HAP-1 (cell line): ENCODE measurements at regions not wholly inside any gene's neighbourhood (a gene's known extent, or its start where the extent isn't known, plus 50 kb on each side); places are given as distances from the start of the nearest gene placed in this dataset.

Source experiments
- DNase-seq, 2 experiments: peaks; one replicate each; pipeline ENCODE4 v3.0.0-alpha.2; 2016 to 2020; ENCODE audit warnings: low spot score in 2 of 2
- H3K27me3 ChIP-seq: fragments of 250-450 bp; sonication (Bioruptor Pico); 2 replicates; pipeline ENCODE4 v1.5.1; 2020; ENCODE audit warnings: low read depth, mild to moderate bottlenecking, moderate library complexity
- H3K36me3 ChIP-seq: fragments of 250-450 bp; sonication (Bioruptor Pico); replicated peaks from 2 replicates; pipeline ENCODE4 v1.5.1; 2020; ENCODE audit warnings: mild to moderate bottlenecking
- H3K4me1 ChIP-seq: fragments of 250-450 bp; sonication (Bioruptor Pico); 2 replicates; pipeline ENCODE4 v1.5.1; 2020; ENCODE audit warnings: mild to moderate bottlenecking
- H3K4me3 ChIP-seq: fragments of 250-450 bp; sonication (Bioruptor Pico); 2 replicates; pipeline ENCODE4 v1.5.1; 2020; ENCODE audit warnings: mild to moderate bottlenecking, moderate library complexity
- H3K9me3 ChIP-seq: fragments of 250-450 bp; sonication (Bioruptor Pico); 2 replicates; pipeline ENCODE4 v1.5.1; 2020; ENCODE audit warnings: mild to moderate bottlenecking, moderate library complexity
- in situ Hi-C: fragments of 300-500 bp; cut with MboI; formaldehyde crosslinking; loops from 3 replicates; pipeline ENCODE4 v1.14.3; 2020; ENCODE audit warnings: low sequenced_read_pairs, inconsistent platforms, mixed read lengths

GRCh38 chr5:162382839-162383238 is 315.3 kb downstream of the GABRG2 start:
- no peak for DNase-seq
- no peaks in the 10 kb centered on the region for H3K36me3 ChIP-seq
- H3K4me3 ChIP-seq: no peak overlapping the region
- in situ Hi-C loops: no loop called here
- H3K27me3 ChIP-seq: no peaks in the 10 kb centered on the region
- H3K4me1 ChIP-seq: no peaks in the 10 kb centered on the region
- H3K9me3 ChIP-seq: no peaks in the 10 kb centered on the region

GRCh38 chr5:162384225-162384624 is 316.7 kb downstream of the GABRG2 start:
- no peak overlapping the region for H3K4me3 ChIP-seq
- no peaks in the 10 kb centered on the region for H3K9me3 ChIP-seq
- H3K4me1 ChIP-seq: no peaks in the 10 kb centered on the region
- in situ Hi-C loops: no loop called here
- H3K36me3 ChIP-seq: no peaks in the 10 kb centered on the region
- no peak for DNase-seq
- no peaks in the 10 kb centered on the region for H3K27me3 ChIP-seq

- no peaks in the 10 kb centered on the region for H3K4me1 ChIP-seq
- no peak for DNase-seq
- no peaks in the 10 kb centered on the region for H3K9me3 ChIP-seq
- no peaks in the 10 kb centered on the region for H3K36me3 ChIP-seq
- H3K4me3 ChIP-seq: no peak overlapping the region
- H3K27me3 ChIP-seq: no peaks in the 10 kb centered on the region
- in situ Hi-C loops: no loop called here
These were observed 324.3 kb downstream of the GABRG2 start for GRCh38 chr5:162391833-162392232.

- no peaks in the 10 kb centered on the region for H3K27me3 ChIP-seq
- in situ Hi-C loops: no loop called here
- no peak for DNase-seq
These were observed 324.8 kb downstream of the GABRG2 start for GRCh38 chr5:162392336-162392735.

GRCh38 chr5:162393534-162393933 is 326.0 kb downstream of the GABRG2 start:
- no peak for DNase-seq
- in situ Hi-C loops: no loop called here
- no peaks in the 10 kb centered on the region for H3K36me3 ChIP-seq
- no peaks in the 10 kb centered on the region for H3K4me1 ChIP-seq
- no peaks in the 10 kb centered on the region for H3K9me3 ChIP-seq
- H3K4me3 ChIP-seq: no peak overlapping the region
- no peaks in the 10 kb centered on the region for H3K27me3 ChIP-seq

More at GRCh38 chr5:162392336-162392735, 324.8 kb downstream of the GABRG2 start:
- Histone ChIP-seq H3K4me1 (no peaks in the 10 kb centered on the region), H3K36me3 (no peaks in the 10 kb centered on the region), H3K9me3 (no peaks in the 10 kb centered on the region), H3K4me3 (no peak overlapping the region)

- in situ Hi-C loops: no loop called here
These were observed 340.0 kb downstream of the GABRG2 start for GRCh38 chr5:162407614-162408013.

GRCh38 chr5:162410365-162410764 is 342.8 kb downstream of the GABRG2 start:
- Histone ChIP-seq H3K27me3 (no peaks in the 10 kb centered on the region), H3K9me3 (no peaks in the 10 kb centered on the region), H3K36me3 (no peaks in the 10 kb centered on the region), H3K4me1 (no peaks in the 10 kb centered on the region), H3K4me3 (no peak overlapping the region)
- in situ Hi-C loops: no loop called here
- DNase-seq: no peak

More at GRCh38 chr5:162407614-162408013, 340.0 kb downstream of the GABRG2 start:
- Histone ChIP-seq H3K27me3 (no peaks in the 10 kb centered on the region), H3K9me3 (no peaks in the 10 kb centered on the region), H3K4me1 (no peaks in the 10 kb centered on the region), H3K36me3 (no peaks in the 10 kb centered on the region), H3K4me3 (no peak overlapping the region)
- DNase-seq: no peak

- Histone ChIP-seq H3K4me1 (no peaks in the 10 kb centered on the region), H3K4me3 (no peak overlapping the region), H3K36me3 (no peaks in the 10 kb centered on the region), H3K27me3 (no peaks in the 10 kb centered on the region), H3K9me3 (no peaks in the 10 kb centered on the region)
- no peak for DNase-seq
- in situ Hi-C loops: no loop called here
These were observed 361.6 kb downstream of the GABRG2 start for GRCh38 chr5:162429142-162429541.

- H3K27me3 ChIP-seq: no peaks in the 10 kb centered on the region
- no peak for DNase-seq
- no peaks in the 10 kb centered on the region for H3K4me1 ChIP-seq
- in situ Hi-C loops: no loop called here
- no peak overlapping the region for H3K4me3 ChIP-seq
- H3K9me3 ChIP-seq: no peaks in the 10 kb centered on the region
- no peaks in the 10 kb centered on the region for H3K36me3 ChIP-seq
These were observed 366.7 kb downstream of the GABRG2 start for GRCh38 chr5:162434281-162434680.

GRCh38 chr5:162436055-162436454 is 368.5 kb downstream of the GABRG2 start:
- Histone ChIP-seq H3K9me3 (no peaks in the 10 kb centered on the region), H3K36me3 (no peaks in the 10 kb centered on the region), H3K4me3 (no peak overlapping the region), H3K27me3 (no peaks in the 10 kb centered on the region), H3K4me1 (no peaks in the 10 kb centered on the region)
- DNase-seq: no peak
- in situ Hi-C loops: no loop called here

- in situ Hi-C loops: no loop called here
- DNase-seq: no peak
These were observed 376.7 kb downstream of the GABRG2 start for GRCh38 chr5:162444129-162444762.

GRCh38 chr5:162456086-162456485 is 388.5 kb downstream of the GABRG2 start:
- in situ Hi-C loops: no loop called here
- Histone ChIP-seq H3K27me3 (no peaks in the 10 kb centered on the region), H3K36me3 (no peaks in the 10 kb centered on the region), H3K4me1 (no peaks in the 10 kb centered on the region), H3K4me3 (no peak overlapping the region), H3K9me3 (no peaks in the 10 kb centered on the region)
- no peak for DNase-seq

More at GRCh38 chr5:162444129-162444762, 376.7 kb downstream of the GABRG2 start:
- H3K36me3 ChIP-seq: no peaks in the 10 kb centered on the region
- no peaks in the 10 kb centered on the region for H3K9me3 ChIP-seq
- no peak overlapping the region for H3K4me3 ChIP-seq
- H3K4me1 ChIP-seq: no peaks in the 10 kb centered on the region
- H3K27me3 ChIP-seq: no peaks in the 10 kb centered on the region

GRCh38 chr5:162466011-162466410 is 398.4 kb downstream of the GABRG2 start:
- DNase-seq: no peak
- Histone ChIP-seq H3K36me3 (no peaks in the 10 kb centered on the region), H3K9me3 (no peaks in the 10 kb centered on the region), H3K4me1 (no peaks in the 10 kb centered on the region), H3K27me3 (no peaks in the 10 kb centered on the region), H3K4me3 (no peak overlapping the region)
- in situ Hi-C loops: no loop called here

GRCh38 chr5:162473041-162473714 is 405.6 kb downstream of the GABRG2 start:
- Histone ChIP-seq H3K27me3 (no peaks in the 10 kb centered on the region), H3K4me3 (no peak overlapping the region), H3K9me3 (no peaks in the 10 kb centered on the region), H3K4me1 (no peaks in the 10 kb centered on the region), H3K36me3 (no peaks in the 10 kb centered on the region)
- DNase-seq: no peak
- in situ Hi-C loops: no loop called here
